ENCODE measurements at regions not wholly inside any gene's neighbourhood (a gene's known extent, or its start where the extent isn't known, plus 50 kb on each side); places are given as distances from the start of the nearest gene placed in this dataset.
"Not testable (repeated sequence)": the region's sequence is repeated elsewhere in the genome, so short reads cannot be mapped to it uniquely, and the experiment has no call there.

DNA sequence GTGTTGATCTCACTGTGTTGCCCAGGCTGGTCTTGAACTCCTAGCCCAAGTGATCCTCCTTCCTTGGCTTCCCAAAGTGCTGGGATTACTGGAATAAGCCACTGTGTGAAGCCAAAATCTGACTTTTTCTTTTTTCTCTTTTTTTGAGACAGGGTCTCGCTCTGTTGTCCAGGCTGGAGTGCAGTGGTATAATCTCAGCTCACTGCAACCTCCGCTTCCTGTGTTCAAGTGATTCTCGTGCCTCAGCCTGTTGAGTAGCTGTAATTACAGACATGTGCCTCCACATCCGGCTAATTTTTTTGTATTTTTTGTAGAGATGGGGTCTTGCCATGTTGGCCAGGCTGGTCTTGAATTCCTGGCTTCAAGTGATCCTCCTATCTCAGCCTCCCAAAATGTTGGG lies 61.3 kb downstream of the IRX5 start:
- TF ChIP-seq POLR2AphosphoS5 (IDR thresholded peaks at IDR 0.05): not testable (repeated sequence)
- TF ChIP-seq, protein P1, sequence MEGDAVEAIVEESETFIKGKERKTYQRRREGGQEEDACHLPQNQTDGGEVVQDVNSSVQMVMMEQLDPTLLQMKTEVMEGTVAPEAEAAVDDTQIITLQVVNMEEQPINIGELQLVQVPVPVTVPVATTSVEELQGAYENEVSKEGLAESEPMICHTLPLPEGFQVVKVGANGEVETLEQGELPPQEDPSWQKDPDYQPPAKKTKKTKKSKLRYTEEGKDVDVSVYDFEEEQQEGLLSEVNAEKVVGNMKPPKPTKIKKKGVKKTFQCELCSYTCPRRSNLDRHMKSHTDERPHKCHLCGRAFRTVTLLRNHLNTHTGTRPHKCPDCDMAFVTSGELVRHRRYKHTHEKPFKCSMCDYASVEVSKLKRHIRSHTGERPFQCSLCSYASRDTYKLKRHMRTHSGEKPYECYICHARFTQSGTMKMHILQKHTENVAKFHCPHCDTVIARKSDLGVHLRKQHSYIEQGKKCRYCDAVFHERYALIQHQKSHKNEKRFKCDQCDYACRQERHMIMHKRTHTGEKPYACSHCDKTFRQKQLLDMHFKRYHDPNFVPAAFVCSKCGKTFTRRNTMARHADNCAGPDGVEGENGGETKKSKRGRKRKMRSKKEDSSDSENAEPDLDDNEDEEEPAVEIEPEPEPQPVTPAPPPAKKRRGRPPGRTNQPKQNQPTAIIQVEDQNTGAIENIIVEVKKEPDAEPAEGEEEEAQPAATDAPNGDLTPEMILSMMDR (IDR thresholded peaks at IDR 0.05): not testable (repeated sequence)
